ENCODE measurements at regions not wholly inside any gene's neighbourhood (a gene's known extent, or its start where the extent isn't known, plus 50 kb on each side); places are given as distances from the start of the nearest gene placed in this dataset.

- CTCF ChIA-PET = no interaction called here
These were observed 77.5 kb upstream of the INSIG1 start for GRCh38 chr7:155219947-155220769.

GRCh38 chr7:155220903-155221302 lies 76.8 kb upstream of the INSIG1 start:
- H3K9me3 ChIP-seq (ENCODE audit: insufficient read depth, low read depth) = no peaks in the 10 kb centered on the region
- H3K27me3 ChIP-seq (ENCODE audit: insufficient read depth, low read depth) = peaks cover 13% of the 10 kb centered on the region; the same call in 1 of the 2 replicates
- H3K9me2 ChIP-seq (ENCODE audit: insufficient read depth) = no peaks in the 10 kb centered on the region
- no peaks in the 10 kb centered on the region for H3K79me2 ChIP-seq (ENCODE audit: low read depth)
- H4K20me1 ChIP-seq (ENCODE audit: insufficient read depth) = no peaks in the 10 kb centered on the region
- H3K4me3 ChIP-seq = no peak overlapping the region
- H3F3A ChIP-seq (ENCODE audit: insufficient read depth, low read depth) = no peaks in the 10 kb centered on the region
- no peak overlapping the region for H3K4me2 ChIP-seq
- no peak overlapping the region for H2AFZ ChIP-seq
- H3K4me1 ChIP-seq (replicated peaks; ENCODE audit: insufficient read depth) = no peaks in the 10 kb centered on the region; the same call in 1 of the 2 replicates
- H3K27ac ChIP-seq = no peak overlapping the region
- DNase-seq = no peak
- no peaks in the 10 kb centered on the region for H3K36me3 ChIP-seq (ENCODE audit: low read depth)
- ChIA-PET CTCF (no interaction called here), POLR2A (ENCODE audit: unreplicated experiment) (no interaction called here)
- TF ChIP-seq EZH2 (IDR thresholded peaks at IDR 0.05; ENCODE audit: low read depth) (no peak), CTCF (conservative IDR thresholded peaks at IDR 0.05) (no peak)
- intact Hi-C loops (cut with micrococcal nuclease; ENCODE audit: unreplicated experiment) = no loop called here
- BruUV-seq (replicated peaks) = no TSS peak

More at GRCh38 chr7:155219947-155220769, 77.5 kb upstream of the INSIG1 start:
- Histone ChIP-seq H3K27ac (no peak overlapping the region), H3K4me2 (no peak overlapping the region), H3K9me2 (ENCODE audit: insufficient read depth) (no peaks in the 10 kb centered on the region), H3K4me3 (no peak overlapping the region), H3K36me3 (ENCODE audit: low read depth) (no peaks in the 10 kb centered on the region), H3K27me3 (ENCODE audit: insufficient read depth, low read depth) (peaks cover 13% of the 10 kb centered on the region; the same call in 1 of the 2 replicates), H3K79me2 (ENCODE audit: low read depth) (no peaks in the 10 kb centered on the region), H4K20me1 (ENCODE audit: insufficient read depth) (no peaks in the 10 kb centered on the region), H3K4me1 (replicated peaks; ENCODE audit: insufficient read depth) (peaks cover 3% of the 10 kb centered on the region), H3K9me3 (ENCODE audit: insufficient read depth, low read depth) (no peaks in the 10 kb centered on the region), H3F3A (ENCODE audit: insufficient read depth, low read depth) (peaks cover under 1% of the 10 kb centered on the region; the same call in 1 of the 2 replicates), H2AFZ (no peak overlapping the region)
- no TSS peak for BruUV-seq (replicated peaks)
- DNase-seq = no peak
- TF ChIP-seq EZH2 (IDR thresholded peaks at IDR 0.05; ENCODE audit: low read depth) = no peak
- TF ChIP-seq CTCF (conservative IDR thresholded peaks at IDR 0.05) = no peak
- POLR2A ChIA-PET (ENCODE audit: unreplicated experiment) = no interaction called here
- intact Hi-C loops (cut with micrococcal nuclease; ENCODE audit: unreplicated experiment) = no loop called here

- Histone ChIP-seq H3K4me1 (replicated peaks; ENCODE audit: insufficient read depth) (no peaks in the 10 kb centered on the region; the same call in 1 of the 2 replicates), H3K27me3 (ENCODE audit: insufficient read depth, low read depth) (peaks cover 13% of the 10 kb centered on the region; the same call in 1 of the 2 replicates), H3K79me2 (ENCODE audit: low read depth) (no peaks in the 10 kb centered on the region), H3K27ac (no peak overlapping the region), H3K4me2 (no peak overlapping the region), H3K4me3 (no peak overlapping the region), H3F3A (ENCODE audit: insufficient read depth, low read depth) (no peaks in the 10 kb centered on the region), H2AFZ (no peak overlapping the region), H3K9me3 (ENCODE audit: insufficient read depth, low read depth) (no peaks in the 10 kb centered on the region), H4K20me1 (ENCODE audit: insufficient read depth) (no peaks in the 10 kb centered on the region), H3K9me2 (ENCODE audit: insufficient read depth) (no peaks in the 10 kb centered on the region), H3K36me3 (ENCODE audit: low read depth) (no peaks in the 10 kb centered on the region)
- BruUV-seq (replicated peaks) = no TSS peak
- TF ChIP-seq CTCF (conservative IDR thresholded peaks at IDR 0.05) (no peak), EZH2 (IDR thresholded peaks at IDR 0.05; ENCODE audit: low read depth) (no peak)
- POLR2A ChIA-PET (ENCODE audit: unreplicated experiment) = no interaction called here
- intact Hi-C loops (cut with micrococcal nuclease; ENCODE audit: unreplicated experiment) = no loop called here
- DNase-seq = no peak
- CTCF ChIA-PET = no interaction called here
These were observed 76.1 kb upstream of the INSIG1 start for GRCh38 chr7:155221547-155221946.
